GM23338 (cell line): ENCODE measurements at regions not wholly inside any gene's neighbourhood (a gene's known extent, or its start where the extent isn't known, plus 50 kb on each side); places are given as distances from the start of the nearest gene placed in this dataset.

ENCODE experiments used
- ATAC-seq: fragments of 200-7000 bp; cut with Tn5 transposase; 3 replicates; pipeline ENCODE4 v1.9.1; 2020
- DNase-seq: peaks from one replicate; pipeline ENCODE4 v3.0.0-alpha.2; 2015; ENCODE audit warnings: low spot score
- H2AFZ ChIP-seq: fragments of 200-600 bp; sonication (generic); 2 replicates; pipeline ENCODE4 v1.8.0; 2016; ENCODE audit warnings: antibody characterized with exemption, mild to moderate bottlenecking, moderate library complexity
- H3F3A ChIP-seq: fragments of 200-600 bp; sonication (generic); replicated peaks from 2 replicates; pipeline ENCODE4 v1.8.0; 2017; ENCODE audit warnings: antibody characterized with exemption, mixed run types, low read depth
- H3K27ac ChIP-seq: fragments of 200-600 bp; sonication (generic); 2 replicates; pipeline ENCODE4 v1.6.1; 2016; ENCODE audit warnings: low read depth
- H3K27me3 ChIP-seq: fragments of 200-600 bp; sonication (generic); 2 replicates; pipeline ENCODE4 v1.8.0; 2016; ENCODE audit warnings: mild to moderate bottlenecking, mixed run types, moderate library complexity; ENCODE audit not compliant: insufficient read depth
- H3K36me3 ChIP-seq: fragments of 200-600 bp; sonication (generic); 2 replicates; pipeline ENCODE4 v1.8.0; 2016; ENCODE audit warnings: mild to moderate bottlenecking; ENCODE audit not compliant: insufficient read depth
- H3K4me1 ChIP-seq: fragments of 200-600 bp; sonication (generic); 2 replicates; pipeline ENCODE4 v1.8.0; 2016; ENCODE audit warnings: mild to moderate bottlenecking, moderate library complexity; ENCODE audit not compliant: insufficient read depth
- H3K4me2 ChIP-seq: fragments of 200-600 bp; sonication (generic); 2 replicates; pipeline ENCODE4 v1.7.1; 2017; ENCODE audit warnings: mixed run types
- H3K4me3 ChIP-seq: fragments of 200-600 bp; sonication (generic); 2 replicates; pipeline ENCODE4 v1.6.1; 2016; ENCODE audit warnings: mixed run types
- H3K79me2 ChIP-seq: fragments of 200-600 bp; sonication (generic); replicated peaks from 2 replicates; pipeline ENCODE4 v1.8.0; 2017; ENCODE audit warnings: mild to moderate bottlenecking; ENCODE audit not compliant: insufficient read depth
- H3K9me2 ChIP-seq: fragments of 200-600 bp; sonication (generic); 2 replicates; pipeline ENCODE4 v1.8.0; 2017; ENCODE audit not compliant: insufficient read depth
- H4K20me1 ChIP-seq: fragments of 200-600 bp; sonication (generic); replicated peaks from 2 replicates; pipeline ENCODE4 v1.8.0; 2017; ENCODE audit warnings: mild to moderate bottlenecking; ENCODE audit not compliant: insufficient read depth
- H3K27ac Mint-ChIP-seq: 2 replicates; pipeline ENCODE4 v1.8.0; 2020; ENCODE audit warnings: inconsistent platforms, mild to moderate bottlenecking, moderate library complexity, mixed read lengths
- H3K27me3 Mint-ChIP-seq: 3 replicates; pipeline ENCODE4 v1.8.0; 2022; ENCODE audit warnings: low read depth, mild to moderate bottlenecking, moderate library complexity, mixed read lengths, inconsistent platforms; ENCODE audit not compliant: insufficient read depth, poor library complexity
- H3K36me3 Mint-ChIP-seq: 3 replicates; pipeline ENCODE4 v1.8.0; 2021; ENCODE audit warnings: low read depth, mild to moderate bottlenecking, inconsistent platforms, moderate library complexity, mixed read lengths
- H3K4me1 Mint-ChIP-seq: 3 replicates; pipeline ENCODE4 v1.8.0; 2020; ENCODE audit warnings: mild to moderate bottlenecking, inconsistent platforms, mixed read lengths
- H3K4me3 Mint-ChIP-seq: 3 replicates; pipeline ENCODE4 v1.8.0; 2021; ENCODE audit warnings: moderate library complexity, mild to moderate bottlenecking, inconsistent platforms, mixed read lengths
- H3K9me3 Mint-ChIP-seq: 3 replicates; pipeline ENCODE4 v1.8.0; 2020; ENCODE audit warnings: moderate library complexity, mild to moderate bottlenecking, inconsistent platforms, mixed read lengths
- CREB1 ChIP-seq: fragments of 250-450 bp; sonication (Bioruptor Pico); IDR thresholded peaks from 2 replicates; pipeline ENCODE4 v1.5.0; 2020; ENCODE audit warnings: low read depth, mild to moderate bottlenecking, moderate library complexity
- EZH2 ChIP-seq: fragments of 200-600 bp; sonication (generic); IDR thresholded peaks from one replicate; pipeline ENCODE4 v1.8.0; 2017; ENCODE audit warnings: antibody characterized with exemption, mild to moderate bottlenecking, low read depth; ENCODE audit not compliant: unreplicated experiment
- EZH2phosphoT487 ChIP-seq: fragments of 200-600 bp; sonication (generic); IDR thresholded peaks from one replicate; pipeline ENCODE4 v1.8.1; 2018; ENCODE audit warnings: antibody characterized with exemption; ENCODE audit not compliant: unreplicated experiment
- JUNB ChIP-seq: IDR thresholded peaks from one replicate; pipeline ENCODE4 v1.6.1; 2016; ENCODE audit warnings: antibody characterized with exemption; ENCODE audit not compliant: unreplicated experiment
- NANOG ChIP-seq: IDR thresholded peaks from 2 replicates; pipeline ENCODE4 v1.6.1; 2016; ENCODE audit warnings: antibody characterized with exemption, borderline replicate concordance
- POLR2AphosphoS5 ChIP-seq: IDR thresholded peaks from 2 replicates; pipeline ENCODE4 v1.6.1; 2016; ENCODE audit warnings: antibody characterized with exemption, low read depth
- STAT1 ChIP-seq: IDR thresholded peaks from one replicate; pipeline ENCODE4 v1.6.1; 2016; ENCODE audit warnings: antibody characterized with exemption; ENCODE audit not compliant: unreplicated experiment
- ZNF114 ChIP-seq: fragments of 250-450 bp; sonication (Bioruptor Pico); IDR thresholded peaks from 2 replicates; pipeline ENCODE4 v1.5.0; 2020; ENCODE audit warnings: mild to moderate bottlenecking, moderate library complexity
- ZNF331 ChIP-seq: fragments of 250-450 bp; sonication (Bioruptor Pico); IDR thresholded peaks from 2 replicates; pipeline ENCODE4 v1.5.0; 2020; ENCODE audit warnings: low read depth, mild to moderate bottlenecking, moderate library complexity
- TF ChIP-seq, protein P1 (sequence below): IDR thresholded peaks from 2 replicates; pipeline ENCODE4 v1.6.1; 2016; ENCODE audit warnings: antibody characterized with exemption
- TF ChIP-seq, protein P2 (sequence below): fragments of 250-450 bp; sonication (Bioruptor Pico); IDR thresholded peaks from 2 replicates; pipeline ENCODE4 v1.5.0; 2020; ENCODE audit warnings: mild to moderate bottlenecking, moderate library complexity
- TF ChIP-seq, protein P3 (sequence below), 2 experiments: fragments of 200-600 bp in 1 of 2; sonication (generic) in 1 of 2; conservative IDR thresholded peaks; 2 replicates each; pipeline versions ENCODE4 v1.5.1 to v1.6.1; 2016 to 2017; ENCODE audit warnings: antibody characterized with exemption in 2 of 2, low read depth in 2 of 2, mild to moderate bottlenecking in 2 of 2, moderate library complexity in 1 of 2
- TF ChIP-seq, protein P4 (sequence below): IDR thresholded peaks from one replicate; pipeline ENCODE4 v1.6.1; 2018; ENCODE audit warnings: antibody characterized with exemption; ENCODE audit not compliant: unreplicated experiment

DNA sequence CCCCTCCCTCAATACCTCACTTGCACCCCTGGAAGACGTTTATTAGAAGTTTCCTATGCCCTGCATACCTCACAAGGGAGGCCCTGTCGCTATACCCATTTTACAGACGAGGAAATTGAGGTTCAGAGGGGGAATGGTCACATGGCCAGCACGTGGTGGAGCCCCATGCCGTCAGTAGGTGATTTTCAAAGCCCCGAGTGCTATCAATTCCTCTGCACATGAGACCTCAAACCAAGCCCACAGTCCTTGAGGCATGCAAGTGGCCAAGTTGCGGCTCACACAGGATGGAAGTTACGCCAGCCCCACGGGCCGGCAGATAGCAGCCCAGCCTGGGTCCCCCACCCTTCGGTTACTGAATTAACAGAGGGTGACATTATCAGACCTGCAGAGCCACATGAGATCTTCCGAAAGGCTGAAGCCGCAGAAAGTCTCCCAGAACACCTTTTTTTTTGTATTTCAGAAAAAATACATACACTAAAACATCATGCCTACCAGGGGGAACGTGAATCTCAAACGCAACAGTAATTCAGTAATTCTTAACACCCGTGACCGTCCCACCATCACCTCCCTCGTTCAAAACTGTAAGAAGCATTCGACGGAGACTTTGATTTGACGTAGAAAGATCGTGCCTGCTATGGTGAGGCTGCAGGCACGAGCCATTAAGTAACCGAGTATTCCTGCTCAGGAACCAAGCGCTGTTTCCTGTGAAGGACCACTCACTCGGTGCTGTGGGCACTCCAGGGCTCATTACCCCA, 129.0 kb downstream of the RFLNA start:
- H3K27ac Mint-ChIP-seq = no peak overlapping the region; the same call in 1 of the 2 replicates
- Histone ChIP-seq H3K9me2 (no peaks in the 10 kb centered on the region), H3K36me3 (peaks cover 20% of the 10 kb centered on the region), H2AFZ (no peak overlapping the region), H3K4me2 (no peak overlapping the region), H3F3A (no peaks in the 10 kb centered on the region), H4K20me1 (peaks cover 11% of the 10 kb centered on the region), H3K27me3 (no peaks in the 10 kb centered on the region), H3K27ac (no peak overlapping the region), H3K4me1 (no peaks in the 10 kb centered on the region), H3K4me3 (no peak overlapping the region), H3K79me2 (0 out of 2 replicates have a peak, but pooled peaks cover 7% of the 10 kb centered on the region)
- H3K27me3 Mint-ChIP-seq = peaks cover 7% of the 10 kb centered on the region
- H3K9me3 Mint-ChIP-seq = no peaks in the 10 kb centered on the region
- H3K4me3 Mint-ChIP-seq = no peak overlapping the region
- peaks cover 63% of the 10 kb centered on the region for H3K36me3 Mint-ChIP-seq
- H3K4me1 Mint-ChIP-seq = peaks cover 7% of the 10 kb centered on the region
- TF ChIP-seq ZNF331 (CRISPR knock-in tag) (no peak), CREB1 (CRISPR knock-in tag) (no peak), EZH2 (no peak), JUNB (no peak), POLR2AphosphoS5 (no peak), ZNF114 (no peak), NANOG (no peak), STAT1 (no peak), EZH2phosphoT487 (no peak)
- TF ChIP-seq, protein P1, sequence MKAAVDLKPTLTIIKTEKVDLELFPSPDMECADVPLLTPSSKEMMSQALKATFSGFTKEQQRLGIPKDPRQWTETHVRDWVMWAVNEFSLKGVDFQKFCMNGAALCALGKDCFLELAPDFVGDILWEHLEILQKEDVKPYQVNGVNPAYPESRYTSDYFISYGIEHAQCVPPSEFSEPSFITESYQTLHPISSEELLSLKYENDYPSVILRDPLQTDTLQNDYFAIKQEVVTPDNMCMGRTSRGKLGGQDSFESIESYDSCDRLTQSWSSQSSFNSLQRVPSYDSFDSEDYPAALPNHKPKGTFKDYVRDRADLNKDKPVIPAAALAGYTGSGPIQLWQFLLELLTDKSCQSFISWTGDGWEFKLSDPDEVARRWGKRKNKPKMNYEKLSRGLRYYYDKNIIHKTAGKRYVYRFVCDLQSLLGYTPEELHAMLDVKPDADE = no peak
- TF ChIP-seq, protein P2, sequence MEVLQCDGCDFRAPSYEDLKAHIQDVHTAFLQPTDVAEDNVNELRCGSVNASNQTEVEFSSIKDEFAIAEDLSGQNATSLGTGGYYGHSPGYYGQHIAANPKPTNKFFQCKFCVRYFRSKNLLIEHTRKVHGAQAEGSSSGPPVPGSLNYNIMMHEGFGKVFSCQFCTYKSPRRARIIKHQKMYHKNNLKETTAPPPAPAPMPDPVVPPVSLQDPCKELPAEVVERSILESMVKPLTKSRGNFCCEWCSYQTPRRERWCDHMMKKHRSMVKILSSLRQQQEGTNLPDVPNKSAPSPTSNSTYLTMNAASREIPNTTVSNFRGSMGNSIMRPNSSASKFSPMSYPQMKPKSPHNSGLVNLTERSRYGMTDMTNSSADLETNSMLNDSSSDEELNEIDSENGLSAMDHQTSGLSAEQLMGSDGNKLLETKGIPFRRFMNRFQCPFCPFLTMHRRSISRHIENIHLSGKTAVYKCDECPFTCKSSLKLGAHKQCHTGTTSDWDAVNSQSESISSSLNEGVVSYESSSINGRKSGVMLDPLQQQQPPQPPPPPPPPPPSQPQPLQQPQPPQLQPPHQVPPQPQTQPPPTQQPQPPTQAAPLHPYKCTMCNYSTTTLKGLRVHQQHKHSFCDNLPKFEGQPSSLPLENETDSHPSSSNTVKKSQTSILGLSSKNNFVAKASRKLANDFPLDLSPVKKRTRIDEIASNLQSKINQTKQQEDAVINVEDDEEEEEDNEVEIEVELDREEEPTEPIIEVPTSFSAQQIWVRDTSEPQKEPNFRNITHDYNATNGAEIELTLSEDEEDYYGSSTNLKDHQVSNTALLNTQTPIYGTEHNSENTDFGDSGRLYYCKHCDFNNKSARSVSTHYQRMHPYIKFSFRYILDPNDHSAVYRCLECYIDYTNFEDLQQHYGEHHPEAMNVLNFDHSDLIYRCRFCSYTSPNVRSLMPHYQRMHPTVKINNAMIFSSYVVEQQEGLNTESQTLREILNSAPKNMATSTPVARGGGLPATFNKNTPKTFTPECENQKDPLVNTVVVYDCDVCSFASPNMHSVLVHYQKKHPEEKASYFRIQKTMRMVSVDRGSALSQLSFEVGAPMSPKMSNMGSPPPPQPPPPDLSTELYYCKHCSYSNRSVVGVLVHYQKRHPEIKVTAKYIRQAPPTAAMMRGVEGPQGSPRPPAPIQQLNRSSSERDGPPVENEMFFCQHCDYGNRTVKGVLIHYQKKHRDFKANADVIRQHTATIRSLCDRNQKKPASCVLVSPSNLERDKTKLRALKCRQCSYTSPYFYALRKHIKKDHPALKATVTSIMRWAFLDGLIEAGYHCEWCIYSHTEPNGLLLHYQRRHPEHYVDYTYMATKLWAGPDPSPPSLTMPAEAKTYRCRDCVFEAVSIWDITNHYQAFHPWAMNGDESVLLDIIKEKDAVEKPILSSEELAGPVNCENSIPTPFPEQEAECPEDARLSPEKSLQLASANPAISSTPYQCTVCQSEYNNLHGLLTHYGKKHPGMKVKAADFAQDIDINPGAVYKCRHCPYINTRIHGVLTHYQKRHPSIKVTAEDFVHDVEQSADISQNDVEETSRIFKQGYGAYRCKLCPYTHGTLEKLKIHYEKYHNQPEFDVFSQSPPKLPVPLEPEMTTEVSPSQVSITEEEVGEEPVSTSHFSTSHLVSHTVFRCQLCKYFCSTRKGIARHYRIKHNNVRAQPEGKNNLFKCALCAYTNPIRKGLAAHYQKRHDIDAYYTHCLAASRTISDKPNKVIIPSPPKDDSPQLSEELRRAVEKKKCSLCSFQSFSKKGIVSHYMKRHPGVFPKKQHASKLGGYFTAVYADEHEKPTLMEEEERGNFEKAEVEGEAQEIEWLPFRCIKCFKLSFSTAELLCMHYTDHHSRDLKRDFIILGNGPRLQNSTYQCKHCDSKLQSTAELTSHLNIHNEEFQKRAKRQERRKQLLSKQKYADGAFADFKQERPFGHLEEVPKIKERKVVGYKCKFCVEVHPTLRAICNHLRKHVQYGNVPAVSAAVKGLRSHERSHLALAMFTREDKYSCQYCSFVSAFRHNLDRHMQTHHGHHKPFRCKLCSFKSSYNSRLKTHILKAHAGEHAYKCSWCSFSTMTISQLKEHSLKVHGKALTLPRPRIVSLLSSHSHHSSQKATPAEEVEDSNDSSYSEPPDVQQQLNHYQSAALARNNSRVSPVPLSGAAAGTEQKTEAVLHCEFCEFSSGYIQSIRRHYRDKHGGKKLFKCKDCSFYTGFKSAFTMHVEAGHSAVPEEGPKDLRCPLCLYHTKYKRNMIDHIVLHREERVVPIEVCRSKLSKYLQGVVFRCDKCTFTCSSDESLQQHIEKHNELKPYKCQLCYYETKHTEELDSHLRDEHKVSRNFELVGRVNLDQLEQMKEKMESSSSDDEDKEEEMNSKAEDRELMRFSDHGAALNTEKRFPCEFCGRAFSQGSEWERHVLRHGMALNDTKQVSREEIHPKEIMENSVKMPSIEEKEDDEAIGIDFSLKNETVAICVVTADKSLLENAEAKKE = no peak
- TF ChIP-seq, protein P3, sequence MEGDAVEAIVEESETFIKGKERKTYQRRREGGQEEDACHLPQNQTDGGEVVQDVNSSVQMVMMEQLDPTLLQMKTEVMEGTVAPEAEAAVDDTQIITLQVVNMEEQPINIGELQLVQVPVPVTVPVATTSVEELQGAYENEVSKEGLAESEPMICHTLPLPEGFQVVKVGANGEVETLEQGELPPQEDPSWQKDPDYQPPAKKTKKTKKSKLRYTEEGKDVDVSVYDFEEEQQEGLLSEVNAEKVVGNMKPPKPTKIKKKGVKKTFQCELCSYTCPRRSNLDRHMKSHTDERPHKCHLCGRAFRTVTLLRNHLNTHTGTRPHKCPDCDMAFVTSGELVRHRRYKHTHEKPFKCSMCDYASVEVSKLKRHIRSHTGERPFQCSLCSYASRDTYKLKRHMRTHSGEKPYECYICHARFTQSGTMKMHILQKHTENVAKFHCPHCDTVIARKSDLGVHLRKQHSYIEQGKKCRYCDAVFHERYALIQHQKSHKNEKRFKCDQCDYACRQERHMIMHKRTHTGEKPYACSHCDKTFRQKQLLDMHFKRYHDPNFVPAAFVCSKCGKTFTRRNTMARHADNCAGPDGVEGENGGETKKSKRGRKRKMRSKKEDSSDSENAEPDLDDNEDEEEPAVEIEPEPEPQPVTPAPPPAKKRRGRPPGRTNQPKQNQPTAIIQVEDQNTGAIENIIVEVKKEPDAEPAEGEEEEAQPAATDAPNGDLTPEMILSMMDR (conservative IDR thresholded peaks at IDR 0.05; ENCODE audit: low read depth in 2 of 2) = no peak
- TF ChIP-seq, protein P4, sequence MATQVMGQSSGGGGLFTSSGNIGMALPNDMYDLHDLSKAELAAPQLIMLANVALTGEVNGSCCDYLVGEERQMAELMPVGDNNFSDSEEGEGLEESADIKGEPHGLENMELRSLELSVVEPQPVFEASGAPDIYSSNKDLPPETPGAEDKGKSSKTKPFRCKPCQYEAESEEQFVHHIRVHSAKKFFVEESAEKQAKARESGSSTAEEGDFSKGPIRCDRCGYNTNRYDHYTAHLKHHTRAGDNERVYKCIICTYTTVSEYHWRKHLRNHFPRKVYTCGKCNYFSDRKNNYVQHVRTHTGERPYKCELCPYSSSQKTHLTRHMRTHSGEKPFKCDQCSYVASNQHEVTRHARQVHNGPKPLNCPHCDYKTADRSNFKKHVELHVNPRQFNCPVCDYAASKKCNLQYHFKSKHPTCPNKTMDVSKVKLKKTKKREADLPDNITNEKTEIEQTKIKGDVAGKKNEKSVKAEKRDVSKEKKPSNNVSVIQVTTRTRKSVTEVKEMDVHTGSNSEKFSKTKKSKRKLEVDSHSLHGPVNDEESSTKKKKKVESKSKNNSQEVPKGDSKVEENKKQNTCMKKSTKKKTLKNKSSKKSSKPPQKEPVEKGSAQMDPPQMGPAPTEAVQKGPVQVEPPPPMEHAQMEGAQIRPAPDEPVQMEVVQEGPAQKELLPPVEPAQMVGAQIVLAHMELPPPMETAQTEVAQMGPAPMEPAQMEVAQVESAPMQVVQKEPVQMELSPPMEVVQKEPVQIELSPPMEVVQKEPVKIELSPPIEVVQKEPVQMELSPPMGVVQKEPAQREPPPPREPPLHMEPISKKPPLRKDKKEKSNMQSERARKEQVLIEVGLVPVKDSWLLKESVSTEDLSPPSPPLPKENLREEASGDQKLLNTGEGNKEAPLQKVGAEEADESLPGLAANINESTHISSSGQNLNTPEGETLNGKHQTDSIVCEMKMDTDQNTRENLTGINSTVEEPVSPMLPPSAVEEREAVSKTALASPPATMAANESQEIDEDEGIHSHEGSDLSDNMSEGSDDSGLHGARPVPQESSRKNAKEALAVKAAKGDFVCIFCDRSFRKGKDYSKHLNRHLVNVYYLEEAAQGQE = no peak
- ATAC-seq = no peak
- DNase-seq = no peak
